ENCODE measurements at regions not wholly inside any gene's neighbourhood (a gene's known extent, or its start where the extent isn't known, plus 50 kb on each side); places are given as distances from the start of the nearest gene placed in this dataset.

DNA sequence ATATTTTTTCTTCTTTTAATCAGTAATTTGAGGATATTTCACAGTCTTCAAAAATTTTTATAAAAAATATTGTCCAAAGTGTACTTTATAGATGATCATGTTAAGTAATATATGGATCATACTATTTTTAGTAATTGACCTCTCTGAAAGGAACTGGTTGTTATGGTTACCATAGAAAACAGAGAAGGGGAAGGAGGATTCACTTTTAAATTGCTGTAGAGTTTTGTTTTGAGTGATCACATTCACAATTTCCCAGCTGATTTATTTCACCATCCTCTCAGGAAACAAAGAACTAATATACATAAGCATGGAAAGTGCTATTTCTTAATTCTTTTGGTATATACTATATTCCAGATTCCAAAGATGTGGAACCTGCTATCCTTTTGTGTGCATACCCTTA, 56.5 kb upstream of the NREP start:
- TF ChIP-seq, protein P1, sequence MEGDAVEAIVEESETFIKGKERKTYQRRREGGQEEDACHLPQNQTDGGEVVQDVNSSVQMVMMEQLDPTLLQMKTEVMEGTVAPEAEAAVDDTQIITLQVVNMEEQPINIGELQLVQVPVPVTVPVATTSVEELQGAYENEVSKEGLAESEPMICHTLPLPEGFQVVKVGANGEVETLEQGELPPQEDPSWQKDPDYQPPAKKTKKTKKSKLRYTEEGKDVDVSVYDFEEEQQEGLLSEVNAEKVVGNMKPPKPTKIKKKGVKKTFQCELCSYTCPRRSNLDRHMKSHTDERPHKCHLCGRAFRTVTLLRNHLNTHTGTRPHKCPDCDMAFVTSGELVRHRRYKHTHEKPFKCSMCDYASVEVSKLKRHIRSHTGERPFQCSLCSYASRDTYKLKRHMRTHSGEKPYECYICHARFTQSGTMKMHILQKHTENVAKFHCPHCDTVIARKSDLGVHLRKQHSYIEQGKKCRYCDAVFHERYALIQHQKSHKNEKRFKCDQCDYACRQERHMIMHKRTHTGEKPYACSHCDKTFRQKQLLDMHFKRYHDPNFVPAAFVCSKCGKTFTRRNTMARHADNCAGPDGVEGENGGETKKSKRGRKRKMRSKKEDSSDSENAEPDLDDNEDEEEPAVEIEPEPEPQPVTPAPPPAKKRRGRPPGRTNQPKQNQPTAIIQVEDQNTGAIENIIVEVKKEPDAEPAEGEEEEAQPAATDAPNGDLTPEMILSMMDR (IDR thresholded peaks at IDR 0.05) = no peak
- no peak for TF ChIP-seq POLR2AphosphoS5 (IDR thresholded peaks at IDR 0.05)

All from prostate gland (tissue), 2 donors.